ENCODE measurements at regions not wholly inside any gene's neighbourhood (a gene's known extent, or its start where the extent isn't known, plus 50 kb on each side); places are given as distances from the start of the nearest gene placed in this dataset.

DNA sequence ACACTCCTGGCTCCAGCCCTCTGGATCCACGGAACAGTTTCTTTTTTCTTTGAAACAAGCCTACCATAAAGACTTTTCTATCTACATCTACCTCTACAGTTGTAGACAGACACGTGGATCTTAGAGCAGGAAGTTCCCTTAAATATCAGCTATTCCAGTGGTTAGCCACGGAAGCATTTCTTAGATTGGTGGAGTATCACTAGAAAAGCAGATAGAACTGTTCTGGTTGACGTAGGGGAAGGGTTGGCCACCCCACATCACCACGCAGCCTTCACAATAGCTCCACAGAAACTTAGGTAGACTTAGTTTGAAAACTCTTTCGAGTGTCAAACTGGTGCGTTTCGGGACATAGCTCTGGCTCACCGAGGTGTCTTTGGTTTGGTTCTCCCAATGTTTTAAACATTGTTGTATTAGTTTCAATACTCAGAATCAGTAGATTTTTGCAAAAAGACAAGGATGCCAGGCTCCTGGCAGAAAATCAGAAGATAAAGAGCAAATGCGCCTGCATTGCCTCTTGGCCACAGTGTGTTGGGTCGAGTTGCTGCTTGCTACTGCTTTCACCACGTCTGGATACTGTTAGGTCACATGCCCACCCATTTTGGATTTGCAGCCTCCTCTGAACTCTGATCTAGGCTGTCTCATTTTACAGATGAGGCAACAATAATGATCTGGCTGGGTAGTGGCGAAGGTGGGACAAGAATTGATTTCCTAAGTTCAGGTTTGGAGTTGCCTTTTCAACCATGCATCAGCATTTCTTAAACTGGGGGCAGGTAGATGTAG, 71.5 kb upstream of the DTNBP1 start:
- DNase-seq (ENCODE audit: low spot score): no peak

- DNase-seq (ENCODE audit: low spot score): no peak
These were observed 68.1 kb upstream of the DTNBP1 start for GRCh38 chr6:15730922-15731321.

DNA sequence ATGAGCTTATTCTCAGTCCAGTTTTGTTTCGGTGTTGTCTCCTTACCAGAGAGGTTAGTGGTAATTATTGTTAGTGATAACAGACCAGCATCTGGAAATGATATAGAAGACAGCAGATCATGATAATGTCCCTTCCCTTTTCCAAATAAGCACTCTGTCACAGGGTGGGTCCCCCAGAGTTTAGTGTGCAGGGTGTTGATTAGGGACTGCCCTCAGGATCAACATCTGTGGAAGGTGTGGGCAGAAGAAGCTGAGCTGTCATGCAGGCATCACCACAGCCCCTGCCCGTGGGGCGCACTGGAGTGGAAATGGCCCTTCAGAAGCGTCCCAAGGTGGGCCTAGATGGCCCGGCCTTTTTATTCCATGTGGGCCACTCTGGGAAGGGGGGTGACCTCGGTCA, 67.6 kb upstream of the DTNBP1 start:
- no peak for DNase-seq (ENCODE audit: low spot score)

DNA sequence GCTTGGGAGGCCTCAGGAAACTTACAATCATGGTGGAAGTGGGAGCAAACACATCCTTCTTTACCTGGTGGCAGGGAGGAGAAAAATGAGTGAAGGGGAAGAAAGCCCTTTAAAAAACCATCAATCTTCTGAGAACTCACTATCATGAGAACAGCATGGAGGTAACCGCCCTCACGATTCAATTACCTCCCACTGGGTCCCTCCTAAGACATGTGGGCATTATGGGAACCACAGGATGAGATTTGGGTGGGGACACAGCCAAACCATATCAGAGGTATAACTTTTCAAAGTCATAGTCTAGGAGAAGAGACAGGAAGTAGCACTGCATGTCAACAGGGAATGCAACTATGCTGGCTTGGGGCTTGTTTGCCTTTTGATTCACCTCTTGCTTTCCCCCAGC, 59.9 kb upstream of the DTNBP1 start:
- DNase-seq (ENCODE audit: low spot score): no peak

GRCh38 chr6:15716889-15717288, 54.1 kb upstream of the DTNBP1 start:
- DNase-seq (ENCODE audit: low spot score): no peak

DNA sequence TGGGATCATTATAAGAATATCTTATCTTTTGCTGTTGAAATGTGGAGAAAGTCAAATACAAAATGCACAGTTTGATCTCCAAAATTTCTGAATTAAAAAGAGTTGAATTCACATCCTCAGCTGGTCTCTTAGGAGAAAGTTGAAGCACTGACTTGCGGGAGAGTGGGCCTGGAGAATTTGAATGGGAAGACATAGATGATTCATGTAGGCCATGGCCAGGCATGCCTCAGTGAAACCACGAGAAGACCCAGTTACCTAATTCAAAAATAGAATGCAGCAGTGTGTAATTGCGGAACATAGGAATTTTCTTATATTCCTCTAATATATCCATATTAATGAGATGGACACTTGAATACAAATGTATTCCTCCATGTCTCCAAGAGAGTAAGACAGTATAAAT, 53.0 kb upstream of the DTNBP1 start:
- no peak for DNase-seq (ENCODE audit: low spot score)

DNA sequence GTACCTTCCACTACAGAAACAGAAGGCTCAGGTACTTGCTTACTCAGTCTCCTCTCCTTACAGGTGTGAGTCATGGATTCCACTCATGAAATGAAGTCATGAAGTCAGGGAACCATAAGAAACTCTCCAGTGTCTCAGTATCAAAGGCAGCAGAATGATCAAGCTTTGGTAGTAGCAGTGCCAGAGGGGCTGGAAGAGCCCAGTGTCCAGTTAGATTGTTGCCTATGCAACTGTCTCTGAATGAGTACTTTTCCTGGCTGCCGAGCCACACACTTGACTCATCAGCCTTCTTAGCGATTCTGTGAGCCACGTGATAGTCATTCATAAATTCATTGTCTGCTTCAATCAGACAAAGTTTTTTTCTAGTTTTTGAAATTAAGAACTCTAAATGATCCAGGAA, 52.2 kb upstream of the DTNBP1 start:
- DNase-seq (ENCODE audit: low spot score): no peak

- DNase-seq (ENCODE audit: low spot score): no peak
These were observed 51.8 kb upstream of the DTNBP1 start for GRCh38 chr6:15714658-15715057.

DNA sequence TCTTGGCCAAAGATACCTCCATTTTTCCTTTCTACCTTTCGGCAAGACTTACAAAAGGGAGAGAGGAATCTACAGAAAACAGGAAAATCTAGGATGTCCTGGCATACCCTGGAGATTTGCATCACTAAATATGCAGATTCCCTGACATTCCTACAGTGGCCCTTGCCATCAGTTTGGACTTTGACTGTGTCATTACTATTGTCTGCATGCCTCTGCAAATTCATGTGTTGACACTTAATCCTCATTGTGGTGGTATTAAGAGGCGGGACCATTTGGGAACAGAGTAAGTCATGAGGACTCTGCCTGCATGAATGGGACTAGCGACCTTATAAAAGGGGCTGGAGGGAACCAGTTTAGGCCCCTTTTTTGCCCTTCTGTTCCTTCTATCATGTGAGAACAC, 50.5 kb upstream of the DTNBP1 start:
- DNase-seq (ENCODE audit: low spot score): no peak

- DNase-seq (ENCODE audit: low spot score): no peak
These were observed 50.0 kb upstream of the DTNBP1 start for GRCh38 chr6:15712797-15713196.

Data from HuH-7 (cell line).